HEK293 (cell line): ENCODE measurements at regions not wholly inside any gene's neighbourhood (a gene's known extent, or its start where the extent isn't known, plus 50 kb on each side); places are given as distances from the start of the nearest gene placed in this dataset.

Experiments used
- GLIS1 ChIP-seq: fragments of 450-650 bp; formaldehyde crosslinking; IDR thresholded peaks from 2 replicates; pipeline ENCODE4 v1.5.1; 2016; ENCODE audit warnings: missing biosample characterization, missing genetic modification characterization
- MZF1 ChIP-seq: fragments of 450-650 bp; formaldehyde crosslinking; IDR thresholded peaks from 2 replicates; pipeline ENCODE4 v1.5.1; 2017; ENCODE audit warnings: missing biosample characterization, missing genetic modification characterization, borderline replicate concordance
- RBAK ChIP-seq: fragments of 450-650 bp; formaldehyde crosslinking; IDR thresholded peaks from 2 replicates; pipeline ENCODE4 v1.5.1; 2016; ENCODE audit warnings: missing biosample characterization, missing genetic modification characterization
- TCF7L2 ChIP-seq: IDR thresholded peaks from 2 replicates; pipeline ENCODE4 v1.6.1; 2011; ENCODE audit warnings: low read depth, mild to moderate bottlenecking, inconsistent platforms, low read length, moderate library complexity, borderline replicate concordance
- ZNF133 ChIP-seq: fragments of 450-650 bp; formaldehyde crosslinking; IDR thresholded peaks from 2 replicates; pipeline ENCODE4 v1.5.1; 2016; ENCODE audit warnings: missing biosample characterization, missing genetic modification characterization
- ZNF24 ChIP-seq: fragments of 450-650 bp; formaldehyde crosslinking; IDR thresholded peaks from 2 replicates; pipeline ENCODE4 v1.5.1; 2016; ENCODE audit warnings: missing biosample characterization, missing genetic modification characterization
- ZNF311 ChIP-seq: fragments of 450-650 bp; formaldehyde crosslinking; IDR thresholded peaks from 2 replicates; pipeline ENCODE4 v1.5.1; 2017; ENCODE audit warnings: missing biosample characterization, missing genetic modification characterization, borderline replicate concordance
- ZNF398 ChIP-seq: fragments of 450-650 bp; formaldehyde crosslinking; IDR thresholded peaks from 2 replicates; pipeline ENCODE4 v1.5.1; 2017; ENCODE audit warnings: missing biosample characterization, missing genetic modification characterization
- ZNF404 ChIP-seq: fragments of 450-650 bp; formaldehyde crosslinking; IDR thresholded peaks from 2 replicates; pipeline ENCODE4 v1.5.1; 2017; ENCODE audit warnings: missing biosample characterization, missing genetic modification characterization
- ZNF416 ChIP-seq: fragments of 450-650 bp; formaldehyde crosslinking; IDR thresholded peaks from 2 replicates; pipeline ENCODE4 v1.5.1; 2016; ENCODE audit warnings: missing biosample characterization, missing genetic modification characterization
- ZNF768 ChIP-seq: fragments of 450-650 bp; formaldehyde crosslinking; IDR thresholded peaks from 2 replicates; pipeline ENCODE4 v1.5.1; 2018; ENCODE audit warnings: missing biosample characterization, mild to moderate bottlenecking, missing genetic modification characterization
- TF ChIP-seq, protein P1 (sequence below): fragments of 450-650 bp; formaldehyde crosslinking; IDR thresholded peaks from 2 replicates; pipeline ENCODE4 v1.5.1; 2016; ENCODE audit warnings: missing biosample characterization, missing genetic modification characterization
- TF ChIP-seq, protein P2 (sequence below): fragments of 450-650 bp; formaldehyde crosslinking; IDR thresholded peaks from 2 replicates; pipeline ENCODE4 v1.5.1; 2016; ENCODE audit warnings: missing biosample characterization, missing genetic modification characterization

GRCh38 chr7:145036604-145037405, 201.0 kb upstream of the TPK1 start:
- TF ChIP-seq, protein P1, sequence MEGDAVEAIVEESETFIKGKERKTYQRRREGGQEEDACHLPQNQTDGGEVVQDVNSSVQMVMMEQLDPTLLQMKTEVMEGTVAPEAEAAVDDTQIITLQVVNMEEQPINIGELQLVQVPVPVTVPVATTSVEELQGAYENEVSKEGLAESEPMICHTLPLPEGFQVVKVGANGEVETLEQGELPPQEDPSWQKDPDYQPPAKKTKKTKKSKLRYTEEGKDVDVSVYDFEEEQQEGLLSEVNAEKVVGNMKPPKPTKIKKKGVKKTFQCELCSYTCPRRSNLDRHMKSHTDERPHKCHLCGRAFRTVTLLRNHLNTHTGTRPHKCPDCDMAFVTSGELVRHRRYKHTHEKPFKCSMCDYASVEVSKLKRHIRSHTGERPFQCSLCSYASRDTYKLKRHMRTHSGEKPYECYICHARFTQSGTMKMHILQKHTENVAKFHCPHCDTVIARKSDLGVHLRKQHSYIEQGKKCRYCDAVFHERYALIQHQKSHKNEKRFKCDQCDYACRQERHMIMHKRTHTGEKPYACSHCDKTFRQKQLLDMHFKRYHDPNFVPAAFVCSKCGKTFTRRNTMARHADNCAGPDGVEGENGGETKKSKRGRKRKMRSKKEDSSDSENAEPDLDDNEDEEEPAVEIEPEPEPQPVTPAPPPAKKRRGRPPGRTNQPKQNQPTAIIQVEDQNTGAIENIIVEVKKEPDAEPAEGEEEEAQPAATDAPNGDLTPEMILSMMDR (tag by site-specific recombination), result peak; percentile 23; the same call in 1 of the 2 replicates
- TF ChIP-seq TCF7L2 (no peak), ZNF311 (no peak), ZNF398 (tag by site-specific recombination) (no peak), RBAK (no peak), ZNF24 (tag by site-specific recombination) (no peak), MZF1 (tag by site-specific recombination) (no peak), ZNF768 (tag by site-specific recombination) (no peak), ZNF133 (no peak), ZNF416 (no peak), ZNF404 (tag by site-specific recombination) (no peak), GLIS1 (no peak)
- TF ChIP-seq, protein P2, sequence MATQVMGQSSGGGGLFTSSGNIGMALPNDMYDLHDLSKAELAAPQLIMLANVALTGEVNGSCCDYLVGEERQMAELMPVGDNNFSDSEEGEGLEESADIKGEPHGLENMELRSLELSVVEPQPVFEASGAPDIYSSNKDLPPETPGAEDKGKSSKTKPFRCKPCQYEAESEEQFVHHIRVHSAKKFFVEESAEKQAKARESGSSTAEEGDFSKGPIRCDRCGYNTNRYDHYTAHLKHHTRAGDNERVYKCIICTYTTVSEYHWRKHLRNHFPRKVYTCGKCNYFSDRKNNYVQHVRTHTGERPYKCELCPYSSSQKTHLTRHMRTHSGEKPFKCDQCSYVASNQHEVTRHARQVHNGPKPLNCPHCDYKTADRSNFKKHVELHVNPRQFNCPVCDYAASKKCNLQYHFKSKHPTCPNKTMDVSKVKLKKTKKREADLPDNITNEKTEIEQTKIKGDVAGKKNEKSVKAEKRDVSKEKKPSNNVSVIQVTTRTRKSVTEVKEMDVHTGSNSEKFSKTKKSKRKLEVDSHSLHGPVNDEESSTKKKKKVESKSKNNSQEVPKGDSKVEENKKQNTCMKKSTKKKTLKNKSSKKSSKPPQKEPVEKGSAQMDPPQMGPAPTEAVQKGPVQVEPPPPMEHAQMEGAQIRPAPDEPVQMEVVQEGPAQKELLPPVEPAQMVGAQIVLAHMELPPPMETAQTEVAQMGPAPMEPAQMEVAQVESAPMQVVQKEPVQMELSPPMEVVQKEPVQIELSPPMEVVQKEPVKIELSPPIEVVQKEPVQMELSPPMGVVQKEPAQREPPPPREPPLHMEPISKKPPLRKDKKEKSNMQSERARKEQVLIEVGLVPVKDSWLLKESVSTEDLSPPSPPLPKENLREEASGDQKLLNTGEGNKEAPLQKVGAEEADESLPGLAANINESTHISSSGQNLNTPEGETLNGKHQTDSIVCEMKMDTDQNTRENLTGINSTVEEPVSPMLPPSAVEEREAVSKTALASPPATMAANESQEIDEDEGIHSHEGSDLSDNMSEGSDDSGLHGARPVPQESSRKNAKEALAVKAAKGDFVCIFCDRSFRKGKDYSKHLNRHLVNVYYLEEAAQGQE (tag by site-specific recombination), result no peak
